Right forelimb (tissue), 1 donor: ENCODE measurements at regions not wholly inside any gene's neighbourhood (a gene's known extent, or its start where the extent isn't known, plus 50 kb on each side); places are given as distances from the start of the nearest gene placed in this dataset.

Source experiments
- DNase-seq: peaks from one replicate; pipeline ENCODE4 v3.0.0-alpha.2; 2018

- no peak for DNase-seq
Measured at GRCh38 chr3:182235504-182235903, 523.8 kb downstream of the SOX2 start.

- no peak for DNase-seq
Measured at GRCh38 chr3:182238126-182238525, 526.4 kb downstream of the SOX2 start.

- no peak for DNase-seq
Measured at GRCh38 chr3:182239316-182239715, 527.6 kb downstream of the SOX2 start.

GRCh38 chr3:182240474-182240873 is 528.7 kb downstream of the SOX2 start:
- no peak for DNase-seq

GRCh38 chr3:182241196-182241765 is 529.6 kb downstream of the SOX2 start:
- no peak for DNase-seq

- peak; percentile 52 for DNase-seq
Measured at GRCh38 chr3:182241766-182242488, 530.2 kb downstream of the SOX2 start.

GRCh38 chr3:182242489-182242942 is 530.8 kb downstream of the SOX2 start:
- no peak for DNase-seq

GRCh38 chr3:182243625-182244024 is 531.9 kb downstream of the SOX2 start:
- DNase-seq = no peak

GRCh38 chr3:182244222-182244971 is 532.7 kb downstream of the SOX2 start:
- no peak for DNase-seq

GRCh38 chr3:182245059-182245458 is 533.3 kb downstream of the SOX2 start:
- DNase-seq = no peak

- DNase-seq = no peak
Measured at GRCh38 chr3:182246870-182247269, 535.1 kb downstream of the SOX2 start.

GRCh38 chr3:182248349-182248880 is 536.7 kb downstream of the SOX2 start:
- no peak for DNase-seq

GRCh38 chr3:182252802-182253201 is 540.5 kb upstream of the ATP11B start:
- no peak for DNase-seq

- no peak for DNase-seq
Measured at GRCh38 chr3:182255158-182255557, 538.1 kb upstream of the ATP11B start.

- DNase-seq = no peak
Measured at GRCh38 chr3:182257361-182257760, 535.9 kb upstream of the ATP11B start.

- DNase-seq = no peak
Measured at GRCh38 chr3:182258538-182259177, 534.6 kb upstream of the ATP11B start.

GRCh38 chr3:182259579-182259978 is 533.7 kb upstream of the ATP11B start:
- peak; percentile 53 for DNase-seq

- DNase-seq = no peak
Measured at GRCh38 chr3:182261041-182261440, 532.3 kb upstream of the ATP11B start.

GRCh38 chr3:182268711-182269110 is 524.6 kb upstream of the ATP11B start:
- no peak for DNase-seq

- no peak for DNase-seq
Measured at GRCh38 chr3:182276512-182276911, 516.8 kb upstream of the ATP11B start.

GRCh38 chr3:182284793-182285192 is 508.5 kb upstream of the ATP11B start:
- no peak for DNase-seq

- DNase-seq = no peak
Measured at GRCh38 chr3:182292591-182292990, 500.7 kb upstream of the ATP11B start.

- no peak for DNase-seq
Measured at GRCh38 chr3:182294256-182294655, 499.0 kb upstream of the ATP11B start.
